Heart right ventricle (tissue), 16 donors: ENCODE measurements at regions not wholly inside any gene's neighbourhood (a gene's known extent, or its start where the extent isn't known, plus 50 kb on each side); places are given as distances from the start of the nearest gene placed in this dataset.

ENCODE experiments used
- ATAC-seq, 8 donors: fragments of 200-7000 bp; cut with Tn5 transposase; one replicate each; pipeline ENCODE4 v1.9.1; 2020; ENCODE audit warnings: mild to moderate bottlenecking in 8 of 8, moderate library complexity in 8 of 8, moderate number of reproducible peaks in 1 of 8
- DNase-seq, 2 donors: peaks; one replicate each; pipeline ENCODE4 v3.0.0-alpha.2; 2020
- H3K27ac ChIP-seq, 10 donors: fragments of 200-600 bp; sonication (generic) in 2 of 10; one replicate each; pipeline versions ENCODE4 v1.5.0 to v1.8.0; 2020 to 2022; ENCODE audit warnings: mild to moderate bottlenecking in 3 of 10
- H3K27me3 ChIP-seq, 7 donors: fragments of 200-600 bp; one replicate each; pipeline ENCODE4 v1.8.0; 2021 to 2022; ENCODE audit warnings: mild to moderate bottlenecking in 2 of 7
- H3K36me3 ChIP-seq, 9 donors: fragments of 200-600 bp; sonication (generic) in 1 of 9; one replicate each; pipeline versions ENCODE4 v1.5.0 to v1.8.0; 2020 to 2022; ENCODE audit warnings: mild to moderate bottlenecking in 2 of 9
- H3K4me1 ChIP-seq, 9 donors: fragments of 200-600 bp; sonication (generic) in 1 of 9; one replicate each; pipeline versions ENCODE4 v1.5.0 to v1.8.0; 2020 to 2022; ENCODE audit warnings: mild to moderate bottlenecking in 4 of 9
- H3K4me3 ChIP-seq, 10 donors: fragments of 200-600 bp; sonication (generic) in 2 of 10; one replicate each; pipeline versions ENCODE4 v1.5.0 to v1.8.0; 2020 to 2022; ENCODE audit warnings: mild to moderate bottlenecking in 7 of 10, moderate library complexity in 2 of 10
- H3K9me3 ChIP-seq, 11 donors: fragments of 200-600 bp in 10 of 11; sonication (generic) in 2 of 11; one replicate each; pipeline versions ENCODE4 v1.5.0 to v1.8.0; 2013 to 2022; ENCODE audit warnings: mild to moderate bottlenecking in 2 of 11, control low read depth in 1 of 11, moderate library complexity in 1 of 11
- CTCF ChIP-seq, 9 donors: fragments of 200-600 bp; sonication (generic) in 2 of 9; IDR thresholded peaks; one replicate each; pipeline versions ENCODE4 v1.5.0 to v1.8.0; 2021 to 2022; ENCODE audit warnings: antibody characterized with exemption in 9 of 9, mild to moderate bottlenecking in 5 of 9, moderate library complexity in 1 of 9
- WGBS, 2 donors: extraction: QIAGEN DNeasy Blood & Tissue Kit; methylation state at CpG; one replicate each; pipeline ENCODE4 v1.1.7; 2013; ENCODE audit warnings: inconsistent platforms in 1 of 2; 5-methylcytosine and 5-hydroxymethylcytosine counted together
- intact Hi-C, 10 donors: fragments of 100-400 bp; cut with DNase I; formaldehyde crosslinking; loops; one replicate each; pipeline versions ENCODE4 v1.11.1 to v1.14.2; 2022
- donor health status: Arrhythmogenic right ventricular cardiomyopathy.
- donor health status: ischemic (EF 13 %, LVEDD 7.1; RV severe dilation, severe dysfunction).
- donor health status: healthy with polysubstance abuse.
- donor health status: DM: no; HTN: yes; CAD: no.
- donor health status: DM: no; HTN: no; CAD: no.
- donor health status: ischemic (EF 25% LVEDD 6.9; RV normal size, moderate dysfunction).
- donor health status: ischemic (EF 25% LVEDD 5.7; RV mildly dilated, moderate dysfunction).
- donor health status: healthy.
- donor health status: DM: yes; HTN: yes; CAD: no.
- donor health status: Ischemic cardiomyopathy.
- donor health status: ischemic (EF 35%, LVEDD 5.7; RV mildly dilated, moderate dysfunction).
- donor health status: nonischemic (EF 11% LVEDD 7.7; RV severe dilation, severe dysfunction).
- donor health status: DM: yes; HTN: yes; CAD: no.
- donor health status: PGD.
- donor health status: ischemic (EF 29% LVEDD 5.4; RV normal size, mild dysfunction).
- donor health status: nonischemic (EF 23%, LVEDD 6.1; RV moderate dilation, normal function).

- no peaks in the 10 kb centered on the region for H3K4me1 ChIP-seq
- WGBS, 2 donors, result 3 to 13% methylated on average over 1 of the region's 1 CpG
- intact Hi-C loops, result loop anchor here in 1 of 10 donors (10.0 kb wide), 1 partner anchor 280 kb away; no protein-coding TSS in a partner anchor
- no peaks in the 10 kb centered on the region for H3K9me3 ChIP-seq
- no peak for DNase-seq
- TF ChIP-seq CTCF (IDR thresholded peaks at IDR 0.05), result no peak
- no peaks in the 10 kb centered on the region for H3K27me3 ChIP-seq
- no peak overlapping the region for H3K27ac ChIP-seq
- no peaks in the 10 kb centered on the region for H3K36me3 ChIP-seq
- H3K4me3 ChIP-seq, result no peak overlapping the region
- no peak for ATAC-seq
These were observed 112.9 kb upstream of the ATXN7L3B start for GRCh38 chr12:74424778-74425177.

GRCh38 chr12:74426091-74426490, 111.5 kb upstream of the ATXN7L3B start:
- ATAC-seq (no peak), DNase-seq (no peak)
- no peak overlapping the region for H3K4me3 ChIP-seq
- no peak overlapping the region for H3K27ac ChIP-seq
- intact Hi-C loops, result loop anchor here in 1 of 10 donors (10.0 kb wide), 1 partner anchor 281 kb away; no protein-coding TSS in a partner anchor
- H3K9me3 ChIP-seq, result no peaks in the 10 kb centered on the region
- no peak for TF ChIP-seq CTCF (IDR thresholded peaks at IDR 0.05)
- no peaks in the 10 kb centered on the region for H3K27me3 ChIP-seq
- H3K4me1 ChIP-seq, result no peaks in the 10 kb centered on the region
- H3K36me3 ChIP-seq, result no peaks in the 10 kb centered on the region

GRCh38 chr12:74429535-74429934, 108.1 kb upstream of the ATXN7L3B start:
- ATAC-seq (no peak), DNase-seq (no peak)
- no peak for TF ChIP-seq CTCF (IDR thresholded peaks at IDR 0.05)
- intact Hi-C loops, result loop anchor here in 1 of 10 donors (10.0 kb wide), 1 partner anchor 285 kb away; no protein-coding TSS in a partner anchor
- H3K4me1 ChIP-seq, result no peaks in the 10 kb centered on the region
- H3K36me3 ChIP-seq, result no peaks in the 10 kb centered on the region
- no peaks in the 10 kb centered on the region for H3K27me3 ChIP-seq
- H3K9me3 ChIP-seq, result no peaks in the 10 kb centered on the region
- no peak overlapping the region for H3K27ac ChIP-seq
- H3K4me3 ChIP-seq, result no peak overlapping the region

- no peak for DNase-seq
- Histone ChIP-seq H3K27ac (no peak overlapping the region), H3K4me3 (no peak overlapping the region), H3K27me3 (no peaks in the 10 kb centered on the region), H3K9me3 (no peaks in the 10 kb centered on the region), H3K36me3 (no peaks in the 10 kb centered on the region), H3K4me1 (no peaks in the 10 kb centered on the region)
- no peak for TF ChIP-seq CTCF (IDR thresholded peaks at IDR 0.05)
- ATAC-seq, result no peak
- 56 to 73% methylated on average over 1 of the region's 1 CpG for WGBS, 2 donors
- intact Hi-C loops, result no loop called here
These were observed 105.8 kb upstream of the ATXN7L3B start for GRCh38 chr12:74431801-74432200.

- Histone ChIP-seq H3K27me3 (no peaks in the 10 kb centered on the region), H3K36me3 (no peaks in the 10 kb centered on the region), H3K27ac (no peak overlapping the region), H3K9me3 (no peaks in the 10 kb centered on the region), H3K4me3 (no peak overlapping the region), H3K4me1 (no peaks in the 10 kb centered on the region)
- ATAC-seq (no peak), DNase-seq (no peak)
- intact Hi-C loops, result no loop called here
- TF ChIP-seq CTCF (IDR thresholded peaks at IDR 0.05), result no peak
These were observed 97.2 kb upstream of the ATXN7L3B start for GRCh38 chr12:74440469-74440868.
